CD4-positive, alpha-beta T cell (primary cell): ENCODE measurements at regions not wholly inside any gene's neighbourhood (a gene's known extent, or its start where the extent isn't known, plus 50 kb on each side); places are given as distances from the start of the nearest gene placed in this dataset.
"Not testable (repeated sequence)": the region's sequence is repeated elsewhere in the genome, so short reads cannot be mapped to it uniquely, and the experiment has no call there.

Experiments
- ATAC-seq: fragments of 200-7000 bp; cut with Tn5 transposase; one replicate; pipeline ENCODE4 v1.10.0; 2022; ENCODE audit warnings: mild to moderate bottlenecking; ENCODE audit not compliant: poor library complexity
- CTCF ChIA-PET: fragments of 350-600 bp; sonication (Branson Sonifier 250); formaldehyde crosslinking; loops from one replicate; lab custom pipeline; 2021; ENCODE audit warnings: antibody characterized with exemption, inconsistent platforms; lab: Charles Lee
- POLR2A ChIA-PET: fragments of 350-600 bp; sonication (Branson Sonifier 250); formaldehyde crosslinking; loops from one replicate; lab custom pipeline; 2021; ENCODE audit warnings: antibody characterized with exemption, inconsistent platforms; lab: Charles Lee
- DNase-seq, 14 experiments: peaks; one replicate each; pipeline ENCODE4 v3.0.0-alpha.2; 2013 to 2020; ENCODE audit warnings: mixed read lengths in 2 of 14
- H3K27ac ChIP-seq, 2 donors: one replicate each; pipeline versions ENCODE4 v1.5.1 to v1.7.0; 2013; ENCODE audit warnings: low read length in 2 of 2, low read depth in 1 of 2, mild to moderate bottlenecking in 1 of 2
- H3K27me3 ChIP-seq, 2 experiments: 1 replicate in 1 of 2; 2 replicates in 1 of 2; pipeline versions ENCODE4 v1.6.1 to v1.7.0; 2013; ENCODE audit warnings: low read length in 2 of 2, control low read depth in 1 of 2, mild to moderate bottlenecking in 1 of 2, moderate library complexity in 1 of 2; ENCODE audit not compliant: insufficient read depth in 2 of 2, control insufficient read depth in 1 of 2
- H3K36me3 ChIP-seq: one replicate; pipeline ENCODE4 v1.6.1; 2013; ENCODE audit warnings: low read length, control low read depth; ENCODE audit not compliant: insufficient read depth
- H3K4me1 ChIP-seq: one replicate; pipeline ENCODE4 v1.6.1; 2013; ENCODE audit warnings: low read length, control low read depth; ENCODE audit not compliant: insufficient read depth
- H3K4me3 ChIP-seq: one replicate; pipeline ENCODE4 v1.5.1; 2013; ENCODE audit warnings: mild to moderate bottlenecking, low read length, moderate library complexity
- H3K9me3 ChIP-seq, 2 experiments: 1 replicate in 1 of 2; 2 replicates in 1 of 2; pipeline versions ENCODE4 v1.6.1 to v1.7.0; 2013; ENCODE audit warnings: low read length in 2 of 2, mild to moderate bottlenecking in 2 of 2, control low read depth in 1 of 2, moderate library complexity in 1 of 2; ENCODE audit not compliant: control insufficient read depth in 1 of 2, insufficient read depth in 1 of 2
- H3K27ac Mint-ChIP-seq: one replicate; pipeline ENCODE4 v1.8.0; 2020; ENCODE audit warnings: mixed read lengths
- H3K27me3 Mint-ChIP-seq: one replicate; pipeline ENCODE4 v1.8.0; 2021; ENCODE audit warnings: mixed read lengths
- H3K36me3 Mint-ChIP-seq: one replicate; pipeline ENCODE4 v1.8.0; 2021; ENCODE audit warnings: low read depth, mixed read lengths
- H3K4me1 Mint-ChIP-seq: one replicate; pipeline ENCODE4 v1.8.0; 2021; ENCODE audit warnings: low read depth, mixed read lengths
- H3K4me3 Mint-ChIP-seq: one replicate; pipeline ENCODE4 v1.8.0; 2020; ENCODE audit warnings: mild to moderate bottlenecking, mixed read lengths
- H3K9me3 Mint-ChIP-seq: one replicate; pipeline ENCODE4 v1.8.0; 2020; ENCODE audit warnings: mixed read lengths
- intact Hi-C, 2 experiments: fragments of 100-400 bp; cut with DNase I in 1 of 2; cut with micrococcal nuclease in 1 of 2; formaldehyde crosslinking; loops; one replicate each; pipeline versions ENCODE4 v1.15.1 to v1.9.0; 2023 to 2025; cut with DNase I, micrococcal nuclease
- TF ChIP-seq, protein P1 (sequence below): fragments of 200-600 bp; IDR thresholded peaks from one replicate; pipeline ENCODE4 v1.8.0; 2022; ENCODE audit warnings: antibody characterized with exemption, mild to moderate bottlenecking

DNA sequence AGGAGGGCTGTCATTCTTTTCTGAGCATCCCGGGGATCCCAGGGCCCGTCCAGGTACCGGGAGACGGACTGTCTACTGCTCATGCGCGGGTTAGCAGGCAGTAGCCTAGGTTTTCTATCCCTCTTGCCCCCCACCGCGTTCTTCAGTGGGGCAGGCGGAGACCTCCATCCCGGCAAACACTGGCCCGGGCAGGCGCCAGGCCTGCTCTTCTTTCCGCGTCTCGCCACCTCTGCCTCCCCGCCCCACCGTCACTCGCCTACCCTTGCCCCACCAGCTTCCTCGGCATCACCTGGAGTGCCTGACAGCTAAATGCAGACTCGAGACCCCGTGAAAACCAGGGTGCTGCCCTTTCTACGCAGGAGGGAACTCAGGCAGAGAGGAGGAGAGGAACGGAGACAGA, 1937.7 kb upstream of the DEFB115 start:
- ATAC-seq, result no peak
- H3K9me3 ChIP-seq, result peaks cover 7 to 46% of the 10 kb centered on the region in 2 experiments
- no peak for DNase-seq
- Mint-ChIP-seq H3K4me3 (no peak overlapping the region), H3K27ac (no peak overlapping the region), H3K36me3 (no peaks in the 10 kb centered on the region), H3K9me3 (no peaks in the 10 kb centered on the region), H3K27me3 (no peaks in the 10 kb centered on the region), H3K4me1 (no peaks in the 10 kb centered on the region)
- no peaks in the 10 kb centered on the region for H3K4me1 ChIP-seq
- peaks cover 0 to 3% of the 10 kb centered on the region in 2 experiments for H3K27me3 ChIP-seq
- H3K4me3 ChIP-seq, result no peak overlapping the region
- H3K36me3 ChIP-seq, result no peaks in the 10 kb centered on the region
- no peak overlapping the region for H3K27ac ChIP-seq
- TF ChIP-seq, protein P1, sequence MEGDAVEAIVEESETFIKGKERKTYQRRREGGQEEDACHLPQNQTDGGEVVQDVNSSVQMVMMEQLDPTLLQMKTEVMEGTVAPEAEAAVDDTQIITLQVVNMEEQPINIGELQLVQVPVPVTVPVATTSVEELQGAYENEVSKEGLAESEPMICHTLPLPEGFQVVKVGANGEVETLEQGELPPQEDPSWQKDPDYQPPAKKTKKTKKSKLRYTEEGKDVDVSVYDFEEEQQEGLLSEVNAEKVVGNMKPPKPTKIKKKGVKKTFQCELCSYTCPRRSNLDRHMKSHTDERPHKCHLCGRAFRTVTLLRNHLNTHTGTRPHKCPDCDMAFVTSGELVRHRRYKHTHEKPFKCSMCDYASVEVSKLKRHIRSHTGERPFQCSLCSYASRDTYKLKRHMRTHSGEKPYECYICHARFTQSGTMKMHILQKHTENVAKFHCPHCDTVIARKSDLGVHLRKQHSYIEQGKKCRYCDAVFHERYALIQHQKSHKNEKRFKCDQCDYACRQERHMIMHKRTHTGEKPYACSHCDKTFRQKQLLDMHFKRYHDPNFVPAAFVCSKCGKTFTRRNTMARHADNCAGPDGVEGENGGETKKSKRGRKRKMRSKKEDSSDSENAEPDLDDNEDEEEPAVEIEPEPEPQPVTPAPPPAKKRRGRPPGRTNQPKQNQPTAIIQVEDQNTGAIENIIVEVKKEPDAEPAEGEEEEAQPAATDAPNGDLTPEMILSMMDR, result no peak
- intact Hi-C loops, result no loop called here
- POLR2A ChIA-PET, result no interaction called here
- CTCF ChIA-PET, result no interaction called here

DNA sequence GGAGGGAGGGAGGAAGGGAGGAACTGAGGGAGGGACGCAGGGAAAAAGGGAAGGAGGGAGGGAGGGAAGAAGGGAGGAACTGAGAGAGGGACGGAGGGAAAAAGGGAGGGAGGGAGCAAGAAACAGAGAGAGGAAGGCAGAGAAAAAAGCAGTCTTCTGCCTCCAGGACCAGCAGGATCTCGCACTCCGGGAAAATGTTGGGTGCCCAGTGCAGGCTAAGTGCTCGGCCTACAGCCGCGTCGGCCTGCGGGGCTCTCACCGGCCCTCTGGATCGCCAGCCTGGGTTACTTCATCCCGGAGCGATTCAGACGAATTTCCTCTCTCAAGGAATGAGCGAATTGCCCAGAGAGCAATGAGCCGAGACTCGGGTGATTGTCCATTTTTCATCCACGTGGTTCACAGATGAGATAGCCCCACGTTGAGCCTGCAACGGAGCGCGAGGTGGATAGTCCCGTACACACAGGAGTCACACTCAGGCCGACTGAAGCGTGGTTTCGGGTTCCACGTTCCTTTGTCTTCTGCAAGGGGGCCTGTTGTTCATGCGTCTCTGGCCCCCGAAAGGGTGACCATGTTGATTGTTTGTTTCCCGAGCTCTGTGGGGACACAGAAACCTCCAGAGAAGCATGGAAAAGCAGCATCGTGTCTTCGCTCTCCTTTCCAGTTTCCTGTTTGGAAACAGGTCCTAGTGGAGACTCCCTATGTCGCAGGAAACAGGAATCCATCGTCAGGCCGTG, 1937.1 kb upstream of the DEFB115 start:
- H3K27ac Mint-ChIP-seq, H3K4me1 ChIP-seq, intact Hi-C loops, H3K9me3 Mint-ChIP-seq, POLR2A ChIA-PET, H3K4me1 Mint-ChIP-seq, ATAC-seq, H3K4me3 ChIP-seq, H3K27me3 Mint-ChIP-seq, H3K36me3 Mint-ChIP-seq, H3K27ac ChIP-seq, H3K36me3 ChIP-seq, DNase-seq, CTCF ChIA-PET, H3K27me3 ChIP-seq, H3K4me3 Mint-ChIP-seq: not testable (repeated sequence)
- H3K9me3 ChIP-seq, result peaks cover 7 to 47% of the 10 kb centered on the region in 2 experiments

DNA sequence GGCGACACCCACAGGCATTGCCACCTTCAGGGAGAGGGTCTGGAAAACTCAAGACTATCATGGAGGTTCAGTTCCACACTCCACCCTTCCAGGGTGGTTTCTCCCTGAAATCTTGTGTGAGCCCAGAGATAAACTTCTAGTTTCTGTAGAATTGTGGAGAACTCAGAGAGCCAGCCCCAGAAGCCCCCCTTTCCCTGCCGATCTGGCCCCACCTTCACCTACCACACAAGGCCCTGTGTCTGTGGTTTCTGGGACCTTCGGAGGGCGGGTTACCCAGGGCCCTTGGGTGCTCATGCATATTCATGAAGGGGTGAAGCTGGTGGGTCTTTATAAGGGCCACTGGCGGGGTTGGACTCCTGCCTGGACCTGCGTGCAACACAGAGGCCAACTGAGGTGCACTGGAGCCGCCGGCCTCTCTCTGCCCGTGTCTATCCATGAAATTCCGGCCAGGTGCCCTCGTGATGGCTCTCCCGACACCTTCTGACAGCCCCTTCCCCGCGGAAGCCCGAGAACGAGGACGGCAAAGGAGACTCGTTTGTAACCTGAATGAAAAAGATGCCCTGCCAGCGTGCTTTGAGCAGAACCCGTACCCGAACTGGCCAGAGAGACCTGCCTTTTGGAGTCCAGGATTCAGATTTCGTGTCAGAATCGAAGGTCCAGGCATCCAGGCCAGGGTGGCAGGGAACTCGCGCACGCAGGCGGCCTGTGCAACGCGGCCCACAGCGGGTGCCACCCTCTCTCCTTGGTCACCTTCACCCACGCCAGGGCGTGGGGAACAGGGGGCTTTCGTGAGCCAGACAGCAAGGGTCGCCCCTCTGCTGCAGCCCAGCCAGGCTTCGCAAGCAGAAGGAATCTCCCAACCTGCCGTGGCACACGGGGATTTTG, 1933.6 kb upstream of the DEFB115 start:
- H3K27ac Mint-ChIP-seq, H3K27me3 Mint-ChIP-seq, H3K27ac ChIP-seq, H3K4me1 ChIP-seq, H3K4me1 Mint-ChIP-seq, H3K36me3 Mint-ChIP-seq, intact Hi-C loops, ATAC-seq, CTCF ChIA-PET, POLR2A ChIA-PET, H3K36me3 ChIP-seq, H3K4me3 ChIP-seq, DNase-seq, H3K27me3 ChIP-seq, H3K9me3 Mint-ChIP-seq, H3K4me3 Mint-ChIP-seq: not testable (repeated sequence)
- H3K9me3 ChIP-seq, result peaks cover 3 to 64% of the 10 kb centered on the region in 2 experiments

DNA sequence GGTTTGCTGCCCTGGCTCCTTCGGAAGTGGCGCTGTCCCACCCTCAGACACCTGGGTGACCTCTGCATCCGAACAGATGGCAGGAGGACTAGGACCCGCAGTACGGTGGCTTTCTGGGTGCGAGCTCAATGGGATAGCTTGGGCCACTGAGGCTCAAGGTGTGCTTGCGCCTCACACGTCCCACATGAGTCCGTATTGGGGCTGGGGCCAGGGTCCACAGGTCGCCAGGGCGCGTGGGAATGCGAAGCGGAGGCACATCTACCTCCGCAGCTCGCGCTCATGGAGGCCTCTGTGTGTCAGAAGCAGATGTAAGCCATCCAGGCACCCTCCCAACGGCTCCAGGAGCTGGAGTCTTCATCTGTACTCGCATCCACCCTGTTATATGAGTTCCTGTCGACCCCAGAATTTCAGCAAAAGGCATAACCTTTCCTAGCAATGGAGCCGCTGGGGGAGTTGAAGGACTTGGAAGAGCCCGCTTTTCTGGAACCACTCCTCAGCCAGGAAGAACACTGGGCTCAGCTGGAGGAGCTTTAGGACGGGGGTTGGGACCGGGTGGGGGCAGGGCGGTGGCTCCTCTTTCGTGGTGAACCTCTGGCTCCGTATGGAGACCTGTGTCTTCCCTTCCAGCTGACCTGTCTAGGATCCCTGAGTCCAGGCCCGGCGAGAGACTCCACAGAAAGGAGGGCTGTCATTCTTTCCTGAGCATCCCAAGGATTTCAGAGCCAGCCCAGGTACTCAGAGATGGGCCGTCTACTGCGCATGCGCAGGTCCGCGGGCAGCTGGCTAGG, 1932.8 kb upstream of the DEFB115 start:
- POLR2A ChIA-PET, CTCF ChIA-PET, H3K4me3 Mint-ChIP-seq, H3K36me3 Mint-ChIP-seq, H3K4me3 ChIP-seq, DNase-seq, intact Hi-C loops, H3K4me1 ChIP-seq, H3K27ac Mint-ChIP-seq, H3K27me3 Mint-ChIP-seq, ATAC-seq, H3K27me3 ChIP-seq, H3K4me1 Mint-ChIP-seq, H3K27ac ChIP-seq, H3K36me3 ChIP-seq: not testable (repeated sequence)
- peaks cover 0 to 56% of the 10 kb centered on the region in 2 experiments for H3K9me3 ChIP-seq
- H3K9me3 Mint-ChIP-seq, result peaks cover 12% of the 10 kb centered on the region
